Astrocyte (in vitro differentiated cells and primary cell): ENCODE measurements at regions not wholly inside any gene's neighbourhood (a gene's known extent, or its start where the extent isn't known, plus 50 kb on each side); places are given as distances from the start of the nearest gene placed in this dataset.

Source experiments
- DNase-seq: peaks from one replicate; pipeline ENCODE4 v3.0.0-alpha.2; 2010; ENCODE audit warnings: low read depth
- FAIRE-seq: peaks from 2 replicates; lab custom pipeline; 2011; peaks lifted over from hg19 to GRCh38; lab: Jason Lieb, UNC
- H2AFZ ChIP-seq: 2 replicates; pipeline ENCODE4 v1.6.0; 2012; ENCODE audit warnings: low read depth, low read length, inconsistent platforms
- H3K27ac ChIP-seq: 2 replicates; pipeline ENCODE4 v1.5.1; 2011; ENCODE audit warnings: low read depth, low read length, inconsistent platforms
- H3K27me3 ChIP-seq: 2 replicates; pipeline ENCODE4 v1.6.0; 2011; ENCODE audit warnings: low read length, inconsistent platforms; ENCODE audit not compliant: insufficient read depth
- H3K36me3 ChIP-seq: 2 replicates; pipeline ENCODE4 v1.5.1; 2011; ENCODE audit warnings: low read length, inconsistent platforms; ENCODE audit not compliant: insufficient read depth
- H3K4me1 ChIP-seq: 2 replicates; pipeline ENCODE4 v1.5.1; 2011; ENCODE audit warnings: low read length, inconsistent platforms; ENCODE audit not compliant: insufficient read depth
- H3K4me2 ChIP-seq: 2 replicates; pipeline ENCODE4 v1.6.0; 2012; ENCODE audit warnings: low read length, inconsistent platforms
- H3K4me3 ChIP-seq: 2 replicates; pipeline ENCODE4 v1.5.1; 2011; ENCODE audit warnings: low read depth, mild to moderate bottlenecking, low read length, inconsistent platforms; ENCODE audit not compliant: insufficient read depth
- H3K79me2 ChIP-seq: 2 replicates; pipeline ENCODE4 v1.6.0; 2012; ENCODE audit warnings: mild to moderate bottlenecking, low read length, inconsistent platforms; ENCODE audit not compliant: insufficient read depth
- H3K9ac ChIP-seq: 2 replicates; pipeline ENCODE4 v1.6.0; 2012; ENCODE audit warnings: mild to moderate bottlenecking, low read length, inconsistent platforms
- H3K9me3 ChIP-seq: 2 replicates; pipeline ENCODE4 v1.5.1; 2012; ENCODE audit warnings: low read depth, mild to moderate bottlenecking, low read length, inconsistent platforms; ENCODE audit not compliant: insufficient read depth
- H4K20me1 ChIP-seq: 2 replicates; pipeline ENCODE4 v1.6.0; 2012; ENCODE audit warnings: low read length, inconsistent platforms; ENCODE audit not compliant: insufficient read depth
- H3K27ac Mint-ChIP-seq: one replicate; pipeline ENCODE4 v1.8.0; 2021; ENCODE audit warnings: mild to moderate bottlenecking, mixed read lengths; ENCODE audit not compliant: unreplicated experiment
- H3K27me3 Mint-ChIP-seq: one replicate; pipeline ENCODE4 v1.8.0; 2021; ENCODE audit warnings: low read depth, mixed read lengths; ENCODE audit not compliant: unreplicated experiment
- H3K36me3 Mint-ChIP-seq: one replicate; pipeline ENCODE4 v1.8.0; 2021; ENCODE audit warnings: low read depth, mixed read lengths; ENCODE audit not compliant: unreplicated experiment
- H3K4me1 Mint-ChIP-seq: one replicate; pipeline ENCODE4 v1.8.0; 2021; ENCODE audit warnings: low read depth, mixed read lengths; ENCODE audit not compliant: unreplicated experiment
- H3K4me3 Mint-ChIP-seq: one replicate; pipeline ENCODE4 v1.8.0; 2021; ENCODE audit warnings: mild to moderate bottlenecking, moderate library complexity, mixed read lengths; ENCODE audit not compliant: unreplicated experiment
- H3K9me3 Mint-ChIP-seq: one replicate; pipeline ENCODE4 v1.8.0; 2021; ENCODE audit warnings: mild to moderate bottlenecking, mixed read lengths; ENCODE audit not compliant: unreplicated experiment
- EZH2 ChIP-seq: IDR thresholded peaks from 2 replicates; pipeline ENCODE4 v1.6.1; 2012; ENCODE audit warnings: mild to moderate bottlenecking, low read length, inconsistent platforms; ENCODE audit not compliant: insufficient read depth
- TF ChIP-seq, protein P1 (sequence below): IDR thresholded peaks from 2 replicates; pipeline ENCODE4 v1.5.1; 2011; ENCODE audit warnings: low read depth, mild to moderate bottlenecking, inconsistent platforms, low read length, moderate library complexity; ENCODE audit not compliant: insufficient read depth

DNA sequence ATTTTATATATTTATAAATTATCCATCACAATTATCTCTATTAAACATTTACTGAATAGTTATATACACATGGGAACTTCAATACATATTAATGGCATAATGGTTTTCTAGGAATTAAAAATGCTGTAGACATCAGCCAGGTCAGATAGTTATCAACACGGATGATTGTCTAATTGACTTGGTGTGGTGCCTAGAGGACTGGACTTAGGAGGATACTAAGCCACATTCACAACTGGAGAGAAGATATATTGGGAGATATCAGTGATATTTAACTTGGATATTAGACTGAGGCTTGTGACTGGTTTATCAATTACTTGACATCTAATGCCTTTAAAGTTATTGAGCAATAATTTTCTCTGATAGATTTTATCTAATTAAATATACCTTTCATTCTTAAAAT, 794.5 kb upstream of the ANO3 start:
- DNase-seq (no peak), FAIRE-seq (no peak)
- H3K36me3 Mint-ChIP-seq = no peaks in the 10 kb centered on the region
- no peaks in the 10 kb centered on the region for H3K27me3 ChIP-seq
- no peak for TF ChIP-seq EZH2
- TF ChIP-seq, protein P1, sequence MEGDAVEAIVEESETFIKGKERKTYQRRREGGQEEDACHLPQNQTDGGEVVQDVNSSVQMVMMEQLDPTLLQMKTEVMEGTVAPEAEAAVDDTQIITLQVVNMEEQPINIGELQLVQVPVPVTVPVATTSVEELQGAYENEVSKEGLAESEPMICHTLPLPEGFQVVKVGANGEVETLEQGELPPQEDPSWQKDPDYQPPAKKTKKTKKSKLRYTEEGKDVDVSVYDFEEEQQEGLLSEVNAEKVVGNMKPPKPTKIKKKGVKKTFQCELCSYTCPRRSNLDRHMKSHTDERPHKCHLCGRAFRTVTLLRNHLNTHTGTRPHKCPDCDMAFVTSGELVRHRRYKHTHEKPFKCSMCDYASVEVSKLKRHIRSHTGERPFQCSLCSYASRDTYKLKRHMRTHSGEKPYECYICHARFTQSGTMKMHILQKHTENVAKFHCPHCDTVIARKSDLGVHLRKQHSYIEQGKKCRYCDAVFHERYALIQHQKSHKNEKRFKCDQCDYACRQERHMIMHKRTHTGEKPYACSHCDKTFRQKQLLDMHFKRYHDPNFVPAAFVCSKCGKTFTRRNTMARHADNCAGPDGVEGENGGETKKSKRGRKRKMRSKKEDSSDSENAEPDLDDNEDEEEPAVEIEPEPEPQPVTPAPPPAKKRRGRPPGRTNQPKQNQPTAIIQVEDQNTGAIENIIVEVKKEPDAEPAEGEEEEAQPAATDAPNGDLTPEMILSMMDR = no peak
- H3K9ac ChIP-seq = no peak overlapping the region
- no peak overlapping the region for H3K27ac ChIP-seq
- no peaks in the 10 kb centered on the region for H3K9me3 Mint-ChIP-seq
- H3K4me3 Mint-ChIP-seq = no peak overlapping the region
- no peaks in the 10 kb centered on the region for H3K36me3 ChIP-seq
- no peaks in the 10 kb centered on the region for H3K79me2 ChIP-seq
- H3K4me3 ChIP-seq = no peak overlapping the region
- H3K4me1 Mint-ChIP-seq = no peaks in the 10 kb centered on the region
- H3K27me3 Mint-ChIP-seq = no peaks in the 10 kb centered on the region
- no peak overlapping the region for H2AFZ ChIP-seq
- no peak overlapping the region for H3K4me2 ChIP-seq
- H4K20me1 ChIP-seq = no peaks in the 10 kb centered on the region
- no peak overlapping the region for H3K27ac Mint-ChIP-seq
- no peaks in the 10 kb centered on the region for H3K9me3 ChIP-seq
- H3K4me1 ChIP-seq = no peaks in the 10 kb centered on the region

DNA sequence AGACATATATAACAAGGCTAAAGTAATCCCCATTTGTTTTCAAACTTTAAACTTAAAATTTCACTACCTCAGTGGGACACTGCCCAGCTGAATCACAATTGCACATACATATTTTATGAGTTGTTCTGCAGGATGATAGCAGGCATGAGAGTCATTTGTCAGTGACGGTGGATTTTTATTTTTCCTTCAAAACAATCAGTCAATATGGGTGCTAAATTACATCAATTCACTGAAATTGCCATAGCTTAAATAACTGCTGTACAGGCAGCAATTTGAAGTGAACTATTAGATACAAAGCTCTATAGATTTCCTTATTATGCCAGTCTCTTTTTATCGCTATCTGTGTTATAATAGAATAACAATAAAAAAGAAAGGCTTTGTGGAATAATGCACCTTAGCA, 784.6 kb upstream of the ANO3 start:
- Histone ChIP-seq H3K9ac (no peak overlapping the region), H3K79me2 (no peaks in the 10 kb centered on the region), H3K27me3 (no peaks in the 10 kb centered on the region), H3K9me3 (no peaks in the 10 kb centered on the region), H3K4me3 (no peak overlapping the region), H3K27ac (no peak overlapping the region), H4K20me1 (no peaks in the 10 kb centered on the region), H3K36me3 (no peaks in the 10 kb centered on the region), H3K4me1 (no peaks in the 10 kb centered on the region), H2AFZ (no peak overlapping the region), H3K4me2 (no peak overlapping the region)
- Mint-ChIP-seq H3K9me3 (peaks cover 2% of the 10 kb centered on the region), H3K27ac (no peak overlapping the region), H3K27me3 (no peaks in the 10 kb centered on the region), H3K4me1 (peaks cover 2% of the 10 kb centered on the region), H3K4me3 (no peak overlapping the region), H3K36me3 (no peaks in the 10 kb centered on the region)
- no peak for FAIRE-seq
- TF ChIP-seq EZH2 = no peak
- TF ChIP-seq, protein P1 = no peak
- no peak for DNase-seq

DNA sequence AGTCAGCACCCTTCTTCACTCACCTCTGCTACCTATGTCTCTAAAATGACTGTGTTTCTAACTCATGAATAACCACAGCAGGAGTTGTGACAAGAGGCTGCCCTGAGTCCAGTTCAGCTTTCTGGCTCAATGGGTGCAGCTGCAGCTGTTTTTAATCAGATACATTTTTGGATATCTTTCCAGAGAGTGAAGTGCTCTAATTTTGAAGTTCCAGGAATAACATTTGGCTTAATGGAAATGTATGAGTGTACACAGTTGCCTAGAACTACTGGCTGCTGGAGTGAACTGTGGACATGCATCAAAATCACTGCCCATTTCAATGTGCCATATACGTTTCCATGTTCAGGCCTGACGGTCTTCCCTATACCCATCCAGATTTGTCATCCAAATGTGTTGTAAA, 769.5 kb upstream of the ANO3 start:
- no peaks in the 10 kb centered on the region for H3K79me2 ChIP-seq
- Mint-ChIP-seq H3K4me1 (no peaks in the 10 kb centered on the region), H3K36me3 (no peaks in the 10 kb centered on the region), H3K27ac (no peak overlapping the region), H3K9me3 (no peaks in the 10 kb centered on the region), H3K4me3 (no peak overlapping the region), H3K27me3 (no peaks in the 10 kb centered on the region)
- no peaks in the 10 kb centered on the region for H3K4me1 ChIP-seq
- no peaks in the 10 kb centered on the region for H3K27me3 ChIP-seq
- no peak overlapping the region for H3K4me2 ChIP-seq
- no peaks in the 10 kb centered on the region for H4K20me1 ChIP-seq
- H2AFZ ChIP-seq = no peak overlapping the region
- TF ChIP-seq EZH2 = no peak
- TF ChIP-seq, protein P1 = no peak
- no peaks in the 10 kb centered on the region for H3K36me3 ChIP-seq
- no peaks in the 10 kb centered on the region for H3K9me3 ChIP-seq
- no peak overlapping the region for H3K9ac ChIP-seq
- H3K27ac ChIP-seq = no peak overlapping the region
- DNase-seq (no peak), FAIRE-seq (no peak)
- H3K4me3 ChIP-seq = no peak overlapping the region
